ENCODE measurements at regions not wholly inside any gene's neighbourhood (a gene's known extent, or its start where the extent isn't known, plus 50 kb on each side); places are given as distances from the start of the nearest gene placed in this dataset.

- no peaks in the 10 kb centered on the region for H3K4me1 ChIP-seq (ENCODE audit: control insufficient read depth, extremely low read depth, insufficient read depth, low read length)
- dilution Hi-C loops (cut with MboI; ENCODE audit: extremely low pct_ligation_motif_present, low sequenced_read_pairs), result no loop called here
- no peaks in the 10 kb centered on the region for H3K9me3 ChIP-seq (replicated peaks; ENCODE audit: control insufficient read depth, insufficient read depth, low read length)
- no peaks in the 10 kb centered on the region for H3K79me2 ChIP-seq (ENCODE audit: control insufficient read depth, insufficient read depth, low read length)
- no TSS peak for BruUV-seq (replicated peaks)
- ChIA-PET CTCF (no interaction called here), POLR2A (no interaction called here)
- no peaks in the 10 kb centered on the region for H4K20me1 ChIP-seq (replicated peaks; ENCODE audit: control insufficient read depth, extremely low read depth, insufficient read depth, low read length)
- H3K9ac ChIP-seq (replicated peaks; ENCODE audit: extremely low read depth, insufficient read depth, low read length), result no peak overlapping the region
- TF ChIP-seq POLR2A (IDR thresholded peaks at IDR 0.05; ENCODE audit: low read depth, low read length), result no peak
- no peak for TF ChIP-seq EZH2 (IDR thresholded peaks at IDR 0.05; ENCODE audit: borderline replicate concordance, low read depth, low read length, severe bottlenecking)
- TF ChIP-seq CTCF (IDR thresholded peaks at IDR 0.05; ENCODE audit: extremely low read depth in 1 of 2, insufficient read depth in 1 of 2, low read depth in 1 of 2, low read length in 2 of 2), result no peak
- TF ChIP-seq POLR2AphosphoS5 (IDR thresholded peaks at IDR 0.05; ENCODE audit: insufficient read depth, low read depth, low read length), result no peak
- TF ChIP-seq MYC (IDR thresholded peaks at IDR 0.05; ENCODE audit: low read depth, low read length), result no peak
- TF ChIP-seq FOS (IDR thresholded peaks at IDR 0.05; ENCODE audit: borderline replicate concordance, insufficient read depth, low read length), result no peak
- TF ChIP-seq JUN (IDR thresholded peaks at IDR 0.05; ENCODE audit: borderline replicate concordance, insufficient read depth, insufficient read length, low read depth), result no peak
- no peak for TF ChIP-seq GATA2 (IDR thresholded peaks at IDR 0.05; ENCODE audit: insufficient read depth, insufficient read length, low read depth, low read length)
- no peak for TF ChIP-seq MAX (IDR thresholded peaks at IDR 0.05; ENCODE audit: insufficient read depth, insufficient read length)
- no peak overlapping the region for H3K4me2 ChIP-seq (ENCODE audit: insufficient read depth, low read length)
- no peaks in the 10 kb centered on the region for H3K9me1 ChIP-seq (replicated peaks; ENCODE audit: control insufficient read depth, extremely low read depth, insufficient read depth, low read length)
- no peaks in the 10 kb centered on the region for H3K27me3 ChIP-seq (ENCODE audit: control insufficient read depth in 2 of 2, insufficient read depth in 2 of 2, low read length in 2 of 2)
- H3K4me3 ChIP-seq (replicated peaks in 1 of 3; ENCODE audit: insufficient read depth in 1 of 3, low read depth in 1 of 3, low read length in 3 of 3), result no peak overlapping the region
- FAIRE-seq (no peak), DNase-seq (ENCODE audit: low read depth, low spot score) (no peak)
- H3K27ac ChIP-seq (ENCODE audit: insufficient read depth, low read depth, low read length), result no peak overlapping the region
- intact Hi-C loops (cut with micrococcal nuclease), result no loop called here
- no peaks in the 10 kb centered on the region for H3K36me3 ChIP-seq (ENCODE audit: control insufficient read depth in 2 of 2, extremely low read depth in 1 of 2, insufficient read depth in 2 of 2, low read length in 2 of 2)
- H2AFZ ChIP-seq (ENCODE audit: low read depth, low read length), result no peak overlapping the region
Measured at GRCh38 chr5:174504266-174504726, 220.1 kb upstream of the MSX2 start.
